DOHH2 (cell line): ENCODE measurements at regions not wholly inside any gene's neighbourhood (a gene's known extent, or its start where the extent isn't known, plus 50 kb on each side); places are given as distances from the start of the nearest gene placed in this dataset.

Experiments used
- EZH2phosphoT487 ChIP-seq: fragments of 200-600 bp; sonication (generic); IDR thresholded peaks from 2 replicates; pipeline ENCODE4 v1.6.1; 2017; ENCODE audit warnings: borderline replicate concordance, mild to moderate bottlenecking, antibody characterized with exemption, low read length, moderate library complexity, mixed read lengths
- TF ChIP-seq, protein P1 (sequence below): fragments of 200-600 bp; sonication (generic); IDR thresholded peaks from one replicate; pipeline ENCODE4 v1.5.1; 2014; ENCODE audit warnings: antibody characterized with exemption, mild to moderate bottlenecking, low read depth, low read length; ENCODE audit not compliant: poor library complexity, severe bottlenecking

DNA sequence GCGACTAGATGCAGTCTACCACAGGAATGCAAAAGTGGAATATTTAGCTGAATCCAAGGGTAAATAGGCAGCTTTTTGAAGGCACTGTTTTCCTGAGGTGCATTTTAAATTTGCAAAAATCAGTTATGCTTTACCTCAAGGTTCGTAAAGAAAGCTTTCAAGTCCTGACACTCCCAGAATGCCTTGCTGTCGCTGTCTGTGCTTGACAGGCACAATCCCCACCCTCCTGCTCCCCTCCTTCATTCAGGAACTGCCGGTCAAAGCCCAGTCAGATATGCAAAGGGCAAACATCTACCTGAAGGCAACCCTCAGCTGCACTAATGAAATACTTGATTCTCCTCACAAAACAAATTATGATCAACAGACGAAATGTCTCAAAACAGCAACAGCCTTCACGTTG is 97.4 kb upstream of the DDX18 start:
- TF ChIP-seq, protein P1, sequence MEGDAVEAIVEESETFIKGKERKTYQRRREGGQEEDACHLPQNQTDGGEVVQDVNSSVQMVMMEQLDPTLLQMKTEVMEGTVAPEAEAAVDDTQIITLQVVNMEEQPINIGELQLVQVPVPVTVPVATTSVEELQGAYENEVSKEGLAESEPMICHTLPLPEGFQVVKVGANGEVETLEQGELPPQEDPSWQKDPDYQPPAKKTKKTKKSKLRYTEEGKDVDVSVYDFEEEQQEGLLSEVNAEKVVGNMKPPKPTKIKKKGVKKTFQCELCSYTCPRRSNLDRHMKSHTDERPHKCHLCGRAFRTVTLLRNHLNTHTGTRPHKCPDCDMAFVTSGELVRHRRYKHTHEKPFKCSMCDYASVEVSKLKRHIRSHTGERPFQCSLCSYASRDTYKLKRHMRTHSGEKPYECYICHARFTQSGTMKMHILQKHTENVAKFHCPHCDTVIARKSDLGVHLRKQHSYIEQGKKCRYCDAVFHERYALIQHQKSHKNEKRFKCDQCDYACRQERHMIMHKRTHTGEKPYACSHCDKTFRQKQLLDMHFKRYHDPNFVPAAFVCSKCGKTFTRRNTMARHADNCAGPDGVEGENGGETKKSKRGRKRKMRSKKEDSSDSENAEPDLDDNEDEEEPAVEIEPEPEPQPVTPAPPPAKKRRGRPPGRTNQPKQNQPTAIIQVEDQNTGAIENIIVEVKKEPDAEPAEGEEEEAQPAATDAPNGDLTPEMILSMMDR = no peak
- no peak for TF ChIP-seq EZH2phosphoT487
